Gastrocnemius medialis (tissue), 4 donors: ENCODE measurements at regions not wholly inside any gene's neighbourhood (a gene's known extent, or its start where the extent isn't known, plus 50 kb on each side); places are given as distances from the start of the nearest gene placed in this dataset.

ENCODE experiments used
- ATAC-seq, 2 donors: fragments of 150-250 bp; one replicate each; pipeline ENCODE4 v1.9.1; 2016
- DNase-seq, 2 donors: peaks; one replicate each; pipeline ENCODE4 v3.0.0-alpha.2; 2019
- H3K27ac ChIP-seq, 4 donors: fragments of 200-600 bp; sonication (generic); 1 replicate in 1 of 4; 2 replicates in 3 of 4; pipeline ENCODE4 v1.5.1; 2016 to 2018; ENCODE audit warnings: mild to moderate bottlenecking in 2 of 4, moderate library complexity in 1 of 4
- H3K27me3 ChIP-seq, 3 donors: fragments of 200-600 bp; sonication (generic) in 2 of 3; 1 replicate in 1 of 3; 2 replicates in 2 of 3; pipeline versions ENCODE4 v1.5.1 to v1.6.0; 2016 to 2019; ENCODE audit warnings: mild to moderate bottlenecking in 1 of 3, moderate library complexity in 1 of 3
- H3K36me3 ChIP-seq, 2 donors: fragments of 200-600 bp; sonication (generic) in 1 of 2; one replicate each; pipeline ENCODE4 v1.5.1; 2017 to 2018
- H3K4me1 ChIP-seq, 2 donors: fragments of 200-600 bp; sonication (generic) in 1 of 2; one replicate each; pipeline ENCODE4 v1.5.1; 2016 to 2017; ENCODE audit warnings: mild to moderate bottlenecking in 2 of 2
- H3K4me3 ChIP-seq, 4 donors: fragments of 200-600 bp; sonication (generic) in 3 of 4; 1 replicate in 1 of 4; 2 replicates in 3 of 4; pipeline ENCODE4 v1.5.1; 2016 to 2019; ENCODE audit warnings: mild to moderate bottlenecking in 2 of 4
- H3K9me3 ChIP-seq, 3 donors: fragments of 200-600 bp; sonication (generic) in 2 of 3; 1 replicate in 1 of 3; 2 replicates in 2 of 3; pipeline ENCODE4 v1.5.1; 2016 to 2019
- POLR2A ChIP-seq, 2 donors: fragments of 450-650 bp; IDR thresholded peaks; one replicate each; pipeline ENCODE4 v1.6.1; 2017; ENCODE audit warnings: antibody characterized with exemption in 2 of 2, mild to moderate bottlenecking in 2 of 2, moderate library complexity in 2 of 2
- in situ Hi-C, 4 donors: fragments of 200-750 bp; cut with MboI; loops; one replicate each; pipeline versions ENCODE4 v1.15.0 to v1.8.0; 2017; ENCODE audit warnings: low sequenced_read_pairs in 4 of 4
- intact Hi-C: fragments of 100-400 bp; cut with DNase I; formaldehyde crosslinking; loops from one replicate; pipeline ENCODE4 v1.15.1; 2023; ENCODE audit warnings: low total_unique reads
- TF ChIP-seq, protein P1 (sequence below), 5 experiments: fragments of 450-650 bp in 3 of 5; fragments of 200-600 bp in 2 of 5; sonication (generic) in 2 of 5; IDR thresholded peaks in 4 of 5; conservative IDR thresholded peaks in 1 of 5; 1 replicate in 4 of 5; 2 replicates in 1 of 5; pipeline ENCODE4 v1.5.1; 2016 to 2019; ENCODE audit warnings: antibody characterized with exemption in 5 of 5, mild to moderate bottlenecking in 3 of 5, moderate library complexity in 3 of 5

DNA sequence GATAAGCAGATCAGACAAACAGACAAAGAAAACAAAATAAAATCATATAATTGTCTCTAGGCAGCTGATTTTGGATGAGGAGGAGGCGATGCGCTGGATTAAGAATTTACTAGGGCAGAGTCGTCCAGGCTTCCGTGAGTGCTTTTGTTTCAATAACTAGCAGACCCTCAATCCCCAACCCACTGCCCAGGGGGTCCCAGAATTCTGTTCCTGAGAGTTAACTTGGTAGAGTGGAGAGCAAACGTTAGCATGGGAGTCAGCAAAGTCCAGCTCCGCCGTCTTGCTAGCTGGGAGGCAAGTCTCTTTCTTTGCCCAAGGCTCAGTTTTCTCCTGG, 95.5 kb upstream of the TBX5 start:
- DNase-seq (no peak), ATAC-seq (no peak)
- no peak overlapping the region for H3K27ac ChIP-seq
- in situ Hi-C loops, result loop anchor here in 2 of 4 donors (10.0 kb wide), 2 partner anchors 517 to 527 kb away; no protein-coding TSS in a partner anchor
- TF ChIP-seq POLR2A (IDR thresholded peaks at IDR 0.05), result no peak
- TF ChIP-seq, protein P1, sequence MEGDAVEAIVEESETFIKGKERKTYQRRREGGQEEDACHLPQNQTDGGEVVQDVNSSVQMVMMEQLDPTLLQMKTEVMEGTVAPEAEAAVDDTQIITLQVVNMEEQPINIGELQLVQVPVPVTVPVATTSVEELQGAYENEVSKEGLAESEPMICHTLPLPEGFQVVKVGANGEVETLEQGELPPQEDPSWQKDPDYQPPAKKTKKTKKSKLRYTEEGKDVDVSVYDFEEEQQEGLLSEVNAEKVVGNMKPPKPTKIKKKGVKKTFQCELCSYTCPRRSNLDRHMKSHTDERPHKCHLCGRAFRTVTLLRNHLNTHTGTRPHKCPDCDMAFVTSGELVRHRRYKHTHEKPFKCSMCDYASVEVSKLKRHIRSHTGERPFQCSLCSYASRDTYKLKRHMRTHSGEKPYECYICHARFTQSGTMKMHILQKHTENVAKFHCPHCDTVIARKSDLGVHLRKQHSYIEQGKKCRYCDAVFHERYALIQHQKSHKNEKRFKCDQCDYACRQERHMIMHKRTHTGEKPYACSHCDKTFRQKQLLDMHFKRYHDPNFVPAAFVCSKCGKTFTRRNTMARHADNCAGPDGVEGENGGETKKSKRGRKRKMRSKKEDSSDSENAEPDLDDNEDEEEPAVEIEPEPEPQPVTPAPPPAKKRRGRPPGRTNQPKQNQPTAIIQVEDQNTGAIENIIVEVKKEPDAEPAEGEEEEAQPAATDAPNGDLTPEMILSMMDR (IDR thresholded peaks at IDR 0.05 in 4 of 5, conservative IDR thresholded peaks at IDR 0.05 in 1 of 5), result no peak
- no peaks in the 10 kb centered on the region for H3K4me1 ChIP-seq
- no peaks in the 10 kb centered on the region for H3K9me3 ChIP-seq
- intact Hi-C loops, result no loop called here
- no peak overlapping the region for H3K4me3 ChIP-seq
- H3K27me3 ChIP-seq, result peaks cover 0 to 21% (median 9%) of the 10 kb centered on the region in 3 donors
- H3K36me3 ChIP-seq, result no peaks in the 10 kb centered on the region

DNA sequence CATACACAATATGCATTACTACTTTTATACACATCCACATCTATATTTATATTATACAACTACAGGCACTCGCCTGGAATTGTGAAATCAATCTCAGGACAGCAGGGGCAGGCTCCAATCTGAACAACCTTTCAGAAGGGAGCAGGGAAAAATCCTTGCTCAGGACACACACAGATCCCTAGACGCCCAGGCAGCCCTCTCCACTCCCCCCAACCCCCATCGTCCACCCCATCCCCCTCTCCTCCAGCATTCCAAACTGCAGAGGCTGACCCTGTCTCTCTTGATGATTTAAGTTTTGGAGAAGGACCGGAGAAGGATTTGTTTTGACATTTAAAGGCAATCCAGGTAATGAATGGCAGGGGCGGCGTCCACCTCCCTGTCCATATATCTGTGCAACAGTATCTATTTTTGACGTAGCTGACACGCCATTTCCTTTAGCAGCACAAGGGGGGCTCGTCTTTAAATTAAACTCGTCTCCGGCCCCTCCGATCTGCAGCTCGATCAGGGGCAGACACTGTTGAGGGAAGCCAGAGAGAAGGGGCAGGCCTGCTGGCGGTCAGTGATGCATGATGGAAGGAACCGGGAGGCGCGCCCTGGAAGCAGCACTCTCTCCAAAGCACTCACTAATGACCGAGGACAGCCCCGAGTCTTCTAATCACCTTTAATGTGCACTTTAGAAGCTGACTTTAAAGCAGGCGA, 95.0 kb upstream of the TBX5 start:
- H3K4me1 ChIP-seq, result no peaks in the 10 kb centered on the region
- no peak for ATAC-seq
- H3K36me3 ChIP-seq, result no peaks in the 10 kb centered on the region
- TF ChIP-seq, protein P1 (IDR thresholded peaks at IDR 0.05 in 4 of 5, conservative IDR thresholded peaks at IDR 0.05 in 1 of 5), result no peak
- TF ChIP-seq POLR2A (IDR thresholded peaks at IDR 0.05), result no peak
- H3K4me3 ChIP-seq, result no peak overlapping the region
- in situ Hi-C loops, result loop anchor here in 2 of 4 donors (10.0 kb wide), 2 partner anchors 516 to 526 kb away; no protein-coding TSS in a partner anchor
- intact Hi-C loops, result no loop called here
- DNase-seq, result no peak
- no peaks in the 10 kb centered on the region for H3K9me3 ChIP-seq
- no peak overlapping the region for H3K27ac ChIP-seq
- peaks cover 0 to 21% (median 12%) of the 10 kb centered on the region in 3 donors for H3K27me3 ChIP-seq

DNA sequence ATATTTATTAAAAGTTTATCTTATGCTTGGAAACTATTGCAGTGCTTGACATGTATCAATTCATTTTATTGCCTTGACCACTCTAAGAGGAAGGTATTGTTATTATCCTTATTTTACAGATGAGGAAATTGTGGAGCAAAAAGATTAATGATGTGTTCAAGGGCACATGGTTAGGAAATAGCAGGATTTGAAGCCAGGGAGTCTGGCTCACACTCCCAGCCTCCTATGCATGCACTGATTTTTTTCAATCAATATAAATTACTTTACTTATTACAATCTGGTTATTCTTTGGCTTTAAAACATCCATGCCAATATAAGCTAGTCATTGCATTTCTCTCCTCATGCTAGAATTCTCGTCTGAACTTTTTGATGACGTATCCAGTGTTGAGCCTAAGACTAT, 94.2 kb upstream of the TBX5 start:
- in situ Hi-C loops, result loop anchor here in 2 of 4 donors (10.0 kb wide), 2 partner anchors 515 to 525 kb away; no protein-coding TSS in a partner anchor
- ATAC-seq, result no peak
- intact Hi-C loops, result no loop called here
- no peak overlapping the region for H3K27ac ChIP-seq
- TF ChIP-seq POLR2A (IDR thresholded peaks at IDR 0.05), result no peak
- TF ChIP-seq, protein P1 (IDR thresholded peaks at IDR 0.05 in 4 of 5, conservative IDR thresholded peaks at IDR 0.05 in 1 of 5), result no peak
- no peak for DNase-seq
- no peak overlapping the region for H3K4me3 ChIP-seq
- no peaks in the 10 kb centered on the region for H3K9me3 ChIP-seq
- H3K4me1 ChIP-seq, result no peaks in the 10 kb centered on the region
- H3K36me3 ChIP-seq, result no peaks in the 10 kb centered on the region
- H3K27me3 ChIP-seq, result peaks cover 0 to 21% (median 14%) of the 10 kb centered on the region in 3 donors

DNA sequence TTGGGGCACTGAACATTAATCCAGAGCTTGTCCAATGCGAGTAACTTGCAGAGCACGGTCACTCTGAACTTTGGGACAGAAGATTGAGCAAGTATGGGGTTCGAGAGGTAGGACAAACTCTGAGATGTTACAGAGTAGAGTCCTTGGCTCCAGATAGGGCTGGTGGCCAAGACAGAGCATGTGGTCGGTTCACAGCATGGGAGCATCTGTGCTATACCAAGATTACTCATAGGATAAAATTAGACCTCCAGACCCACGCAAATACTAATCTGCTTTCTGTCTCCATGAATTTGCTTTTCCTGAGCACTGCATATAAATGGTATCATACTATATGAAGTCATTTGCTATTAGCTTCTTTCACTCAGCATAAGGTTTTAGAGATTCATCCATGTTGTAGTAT, 93.4 kb upstream of the TBX5 start:
- TF ChIP-seq, protein P1 (IDR thresholded peaks at IDR 0.05 in 4 of 5, conservative IDR thresholded peaks at IDR 0.05 in 1 of 5), result no peak
- no peak for TF ChIP-seq POLR2A (IDR thresholded peaks at IDR 0.05)
- Histone ChIP-seq H3K4me3 (no peak overlapping the region), H3K36me3 (no peaks in the 10 kb centered on the region), H3K27me3 (peaks cover 0 to 18% (median 14%) of the 10 kb centered on the region in 3 donors), H3K4me1 (no peaks in the 10 kb centered on the region), H3K9me3 (no peaks in the 10 kb centered on the region), H3K27ac (no peak overlapping the region)
- in situ Hi-C loops (no loop called here), intact Hi-C loops (no loop called here)
- DNase-seq (no peak), ATAC-seq (no peak)
